Activated B cell treated with CpG ODN at 0.5 μM for 24 hours (primary cell): ENCODE measurements at regions not wholly inside any gene's neighbourhood (a gene's known extent, or its start where the extent isn't known, plus 50 kb on each side); places are given as distances from the start of the nearest gene placed in this dataset.

Source experiments
- ATAC-seq: fragments of 200-7000 bp; cut with Tn5 transposase; one replicate; pipeline ENCODE4 v1.10.0; 2021; ENCODE audit warnings: low read depth, mild to moderate bottlenecking, moderate library complexity
- CTCF ChIA-PET: fragments of 350-600 bp; sonication (Branson Sonifier 250); formaldehyde crosslinking; loops from one replicate; lab custom pipeline; 2021; ENCODE audit warnings: antibody characterized with exemption; lab: Charles Lee
- POLR2A ChIA-PET: fragments of 350-600 bp; sonication (Branson Sonifier 250); formaldehyde crosslinking; loops from one replicate; lab custom pipeline; 2021; ENCODE audit warnings: antibody characterized with exemption; lab: Charles Lee
- DNase-seq: peaks from one replicate; pipeline ENCODE4 v3.0.0; 2022
- H3K27ac Mint-ChIP-seq: one replicate; pipeline ENCODE4 v1.8.0; 2020; ENCODE audit warnings: mixed read lengths
- H3K27me3 Mint-ChIP-seq: one replicate; pipeline ENCODE4 v1.8.0; 2021; ENCODE audit warnings: mixed read lengths
- H3K36me3 Mint-ChIP-seq: one replicate; pipeline ENCODE4 v1.8.0; 2021; ENCODE audit warnings: low read depth, mixed read lengths
- H3K4me1 Mint-ChIP-seq: one replicate; pipeline ENCODE4 v1.8.0; 2021; ENCODE audit warnings: mixed read lengths
- H3K4me3 Mint-ChIP-seq: one replicate; pipeline ENCODE4 v1.8.0; 2020; ENCODE audit warnings: mild to moderate bottlenecking, mixed read lengths
- H3K9me3 Mint-ChIP-seq: one replicate; pipeline ENCODE4 v1.8.0; 2020; ENCODE audit warnings: mixed read lengths
- CTCF ChIP-seq: fragments of 200-600 bp; IDR thresholded peaks from one replicate; pipeline ENCODE4 v1.8.0; 2022; ENCODE audit warnings: antibody characterized with exemption, mild to moderate bottlenecking
- intact Hi-C: fragments of 100-400 bp; cut with micrococcal nuclease; formaldehyde crosslinking; loops from one replicate; pipeline ENCODE4 v1.15.1; 2024

- Mint-ChIP-seq H3K4me3 (no peak overlapping the region), H3K27me3 (no peaks in the 10 kb centered on the region), H3K27ac (no peak overlapping the region), H3K9me3 (peaks cover 2% of the 10 kb centered on the region), H3K4me1 (no peaks in the 10 kb centered on the region), H3K36me3 (no peaks in the 10 kb centered on the region)
- intact Hi-C loops = no loop called here
- CTCF ChIA-PET = no interaction called here
- POLR2A ChIA-PET = no interaction called here
- no peak for DNase-seq
- no peak for TF ChIP-seq CTCF
- ATAC-seq = no peak
These were observed 979.4 kb downstream of the TSN start for GRCh38 chr2:122734766-122735424.

GRCh38 chr2:122736279-122736678, 980.8 kb downstream of the TSN start:
- Mint-ChIP-seq H3K4me3 (no peak overlapping the region), H3K27ac (no peak overlapping the region), H3K9me3 (peaks cover under 1% of the 10 kb centered on the region), H3K4me1 (no peaks in the 10 kb centered on the region), H3K27me3 (no peaks in the 10 kb centered on the region), H3K36me3 (no peaks in the 10 kb centered on the region)
- intact Hi-C loops = no loop called here
- no peak for TF ChIP-seq CTCF
- ChIA-PET CTCF (no interaction called here), POLR2A (no interaction called here)
- ATAC-seq (no peak), DNase-seq (no peak)

- Mint-ChIP-seq H3K4me1 (no peaks in the 10 kb centered on the region), H3K9me3 (no peaks in the 10 kb centered on the region), H3K4me3 (no peak overlapping the region), H3K36me3 (no peaks in the 10 kb centered on the region), H3K27me3 (no peaks in the 10 kb centered on the region), H3K27ac (no peak overlapping the region)
- POLR2A ChIA-PET = no interaction called here
- intact Hi-C loops = no loop called here
- CTCF ChIA-PET = no interaction called here
- no peak for TF ChIP-seq CTCF
- ATAC-seq = no peak
- DNase-seq = no peak
These were observed 982.1 kb downstream of the TSN start for GRCh38 chr2:122737429-122738077.

- ChIA-PET CTCF (no interaction called here), POLR2A (no interaction called here)
- Mint-ChIP-seq H3K4me3 (no peak overlapping the region), H3K27me3 (no peaks in the 10 kb centered on the region), H3K27ac (no peak overlapping the region), H3K9me3 (peaks cover 2% of the 10 kb centered on the region), H3K36me3 (no peaks in the 10 kb centered on the region), H3K4me1 (no peaks in the 10 kb centered on the region)
- ATAC-seq (no peak), DNase-seq (no peak)
- intact Hi-C loops = no loop called here
- TF ChIP-seq CTCF = no peak
These were observed 984.5 kb downstream of the TSN start for GRCh38 chr2:122739732-122740593.

- Mint-ChIP-seq H3K9me3 (peaks cover 2% of the 10 kb centered on the region), H3K4me3 (no peak overlapping the region), H3K4me1 (no peaks in the 10 kb centered on the region), H3K36me3 (no peaks in the 10 kb centered on the region), H3K27ac (no peak overlapping the region), H3K27me3 (no peaks in the 10 kb centered on the region)
- ChIA-PET POLR2A (no interaction called here), CTCF (no interaction called here)
- no peak for TF ChIP-seq CTCF
- no peak for DNase-seq
- no peak for ATAC-seq
- intact Hi-C loops = no loop called here
These were observed 985.1 kb downstream of the TSN start for GRCh38 chr2:122740594-122740948.
